Islet of Langerhans (tissue), 1 donor: ENCODE measurements at regions not wholly inside any gene's neighbourhood (a gene's known extent, or its start where the extent isn't known, plus 50 kb on each side); places are given as distances from the start of the nearest gene placed in this dataset.

Experiments
- FAIRE-seq: peaks from one replicate; lab custom pipeline; 2011; peaks lifted over from hg19 to GRCh38; lab: Jason Lieb, UNC

GRCh38 chr6:26312501-26313397 is 52.2 kb upstream of the BTN3A2 start:
- FAIRE-seq: no peak
